GM21786 (cell line): ENCODE measurements at regions not wholly inside any gene's neighbourhood (a gene's known extent, or its start where the extent isn't known, plus 50 kb on each side); places are given as distances from the start of the nearest gene placed in this dataset.

Source experiments
- ATAC-seq: cut with Tn5 transposase; IDR thresholded peaks from one replicate; pipeline ENCODE4 v1.9.1; 2021; ENCODE audit not compliant: unreplicated experiment

- ATAC-seq, result no peak
These were observed 303.9 kb upstream of the SLCO3A1 start for GRCh38 chr15:91549581-91549980.

DNA sequence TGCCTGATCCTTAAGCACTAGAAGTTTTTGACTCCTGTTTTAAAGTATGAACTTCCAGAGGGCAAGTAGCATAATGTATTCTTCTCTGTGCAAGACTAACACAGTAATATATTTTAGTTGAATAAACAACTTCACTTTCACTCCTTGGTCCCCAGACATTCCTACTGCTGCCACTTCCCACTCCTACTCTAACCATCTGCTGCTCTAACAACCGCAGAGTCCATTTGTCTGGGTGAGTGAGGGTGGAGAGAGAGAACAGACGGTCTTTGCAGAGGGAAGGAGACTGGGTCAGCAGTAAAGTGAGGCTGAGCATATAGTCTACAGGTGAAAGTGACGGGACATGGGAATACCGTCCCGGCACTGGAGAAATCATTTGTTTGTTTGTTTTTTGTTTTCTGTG is 301.0 kb upstream of the SLCO3A1 start:
- ATAC-seq, result no peak

GRCh38 chr15:91553196-91553854 is 300.2 kb upstream of the SLCO3A1 start:
- no peak for ATAC-seq

DNA sequence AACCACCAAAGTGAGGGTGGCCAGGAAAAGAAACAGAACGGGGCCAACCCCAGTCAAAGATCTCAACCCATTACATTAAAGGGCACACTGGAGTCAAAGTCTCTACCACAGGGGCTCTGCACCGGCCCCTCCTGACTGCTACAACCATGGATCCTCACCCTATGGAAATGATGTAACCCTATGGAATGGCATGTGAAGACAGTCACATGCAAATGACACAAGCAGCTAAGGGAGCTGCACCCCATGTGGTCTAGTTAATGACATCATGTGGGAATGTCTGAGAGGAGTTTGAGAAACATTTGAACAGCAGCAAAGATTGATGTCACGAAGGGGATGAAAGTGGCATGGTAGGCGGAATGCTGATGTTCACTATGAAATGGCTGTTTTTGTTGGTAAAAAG is 298.2 kb upstream of the SLCO3A1 start:
- no peak for ATAC-seq

GRCh38 chr15:91556926-91557325 is 296.6 kb upstream of the SLCO3A1 start:
- no peak for ATAC-seq

DNA sequence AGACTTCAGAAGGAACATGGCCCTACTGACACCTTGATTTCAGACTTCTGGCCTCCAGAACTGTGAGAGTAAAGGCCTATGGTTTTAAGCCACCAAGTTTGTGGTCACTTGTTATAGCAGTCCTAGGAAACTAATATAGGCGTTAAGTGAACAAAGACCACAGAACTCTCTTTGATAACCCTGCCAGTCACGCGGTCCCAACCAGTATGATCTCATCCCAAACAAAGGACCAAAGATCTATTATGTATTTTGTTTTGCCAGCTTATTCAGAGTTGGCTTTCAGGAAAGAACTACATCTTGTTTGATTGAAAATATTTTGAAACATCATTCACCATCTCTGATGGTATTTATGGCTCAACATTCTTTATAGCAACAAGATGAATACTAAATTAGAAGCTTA is 294.4 kb upstream of the SLCO3A1 start:
- ATAC-seq, result no peak

GRCh38 chr15:91561371-91562100 is 292.0 kb upstream of the SLCO3A1 start:
- no peak for ATAC-seq

DNA sequence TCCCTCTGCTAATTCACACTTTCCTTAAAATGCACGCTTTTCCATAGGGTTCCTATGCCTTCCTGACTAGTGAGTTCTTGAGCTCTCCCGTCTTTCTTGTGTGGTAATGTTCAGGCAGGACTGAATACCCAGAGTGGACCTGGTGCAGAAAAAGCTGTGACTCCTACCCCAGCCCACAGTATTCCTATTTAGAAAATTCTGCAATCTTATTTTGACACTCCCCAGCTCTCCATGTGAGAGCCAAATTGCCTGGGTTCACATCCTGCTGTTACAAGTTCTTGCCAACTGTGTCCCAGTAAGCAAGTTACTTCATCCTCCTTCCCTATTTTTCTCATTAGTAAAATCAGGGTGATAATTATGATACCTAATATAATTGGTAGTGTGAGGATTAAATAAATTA is 290.8 kb upstream of the SLCO3A1 start:
- ATAC-seq, result no peak

DNA sequence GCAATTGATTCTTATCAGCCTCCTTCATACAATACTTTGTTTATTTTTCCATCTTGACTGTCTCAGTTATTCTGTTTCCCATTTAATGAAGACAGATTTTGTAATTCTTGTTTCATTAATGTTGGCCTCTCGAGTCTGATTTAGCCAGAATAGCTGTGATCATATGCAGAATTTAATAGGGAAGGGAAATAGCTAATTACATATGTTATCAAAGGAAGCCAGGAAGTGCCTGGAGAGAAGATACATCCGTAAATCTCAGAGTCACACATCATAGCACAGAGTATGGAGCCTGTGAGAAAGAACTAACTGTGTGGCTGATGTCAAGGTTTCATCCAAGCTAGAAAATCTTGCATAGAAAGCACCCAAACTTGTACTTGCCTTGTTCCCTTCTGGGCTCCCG is 288.9 kb upstream of the SLCO3A1 start:
- no peak for ATAC-seq

DNA sequence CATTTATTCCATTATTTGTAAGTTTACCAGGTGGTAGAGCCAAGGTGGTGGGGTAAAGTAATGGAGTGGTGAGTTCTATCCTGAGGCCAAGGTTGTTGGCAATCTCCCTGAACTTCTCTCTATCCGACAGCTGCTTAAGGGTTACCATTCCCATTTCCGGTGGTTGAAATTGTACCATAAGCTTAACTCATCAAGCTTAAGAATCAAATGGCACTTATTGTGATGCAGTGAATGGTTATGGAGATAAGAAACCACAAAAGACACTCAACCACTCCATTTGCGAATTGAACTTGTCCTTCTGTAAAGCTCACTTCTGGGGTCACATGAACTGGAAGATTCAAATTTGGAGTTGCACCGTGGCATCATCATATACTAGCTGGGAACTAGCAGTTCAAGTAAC is 287.4 kb upstream of the SLCO3A1 start:
- no peak for ATAC-seq

- ATAC-seq, result no peak
These were observed 285.5 kb upstream of the SLCO3A1 start for GRCh38 chr15:91568036-91568435.

DNA sequence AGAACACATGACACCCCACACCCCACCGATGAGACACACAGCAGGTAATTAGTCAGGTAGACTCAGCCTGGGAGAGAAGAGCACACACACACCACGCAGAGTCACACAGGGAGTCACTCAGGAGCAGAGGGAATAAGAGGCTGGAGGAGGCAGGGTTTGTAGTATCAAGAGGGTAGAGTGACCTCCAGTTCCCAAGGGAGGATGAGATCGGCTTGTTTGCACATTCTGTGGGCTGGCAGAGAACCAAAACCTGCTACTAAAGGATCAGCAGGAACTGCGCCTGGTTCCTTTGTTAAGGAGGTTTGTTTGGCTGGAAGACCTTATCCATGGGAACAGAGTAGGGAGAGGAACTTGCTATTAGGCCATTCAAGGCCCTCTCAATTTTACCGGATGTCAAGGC is 281.4 kb upstream of the SLCO3A1 start:
- ATAC-seq, result no peak

- no peak for ATAC-seq
These were observed 277.4 kb upstream of the SLCO3A1 start for GRCh38 chr15:91576096-91576495.

DNA sequence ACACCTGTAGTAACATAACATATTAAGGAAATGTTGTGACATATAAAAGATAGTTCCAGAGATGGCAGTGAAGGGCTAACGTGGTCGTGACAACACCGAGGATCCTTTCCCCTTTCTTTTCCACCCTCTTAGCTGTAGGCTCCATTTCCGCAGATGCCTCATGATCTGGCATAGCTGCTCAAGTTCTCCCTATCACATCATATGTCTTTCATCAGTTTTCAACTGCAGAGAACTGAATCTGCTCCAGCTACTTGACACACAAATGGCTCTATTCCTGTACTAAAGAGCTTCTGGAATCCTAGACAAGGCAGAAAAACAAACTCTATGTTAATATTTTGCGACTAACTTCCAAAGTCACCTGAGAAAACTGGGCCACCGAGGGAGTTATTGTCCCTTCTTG is 275.0 kb upstream of the SLCO3A1 start:
- ATAC-seq, result no peak

GRCh38 chr15:91584895-91585294 is 268.6 kb upstream of the SLCO3A1 start:
- no peak for ATAC-seq

DNA sequence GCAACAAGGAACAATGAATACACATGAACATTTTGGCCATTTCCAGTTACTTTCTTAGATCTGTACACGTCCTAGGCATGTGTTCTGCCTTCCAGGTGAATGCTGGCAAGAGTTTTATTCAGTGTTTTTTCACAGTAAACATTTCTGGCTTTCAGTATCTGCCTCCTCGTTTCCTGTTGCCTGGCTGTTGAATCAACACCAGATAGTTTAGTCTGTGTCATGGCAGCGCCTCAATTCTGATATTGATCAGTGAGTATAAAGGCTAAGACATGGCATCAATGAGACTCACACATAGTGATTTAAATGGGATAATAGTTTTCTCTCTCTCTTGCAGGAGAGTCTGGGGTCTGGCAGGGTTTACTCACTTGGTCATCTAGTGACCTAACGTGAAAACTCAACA is 266.9 kb upstream of the SLCO3A1 start:
- no peak for ATAC-seq

DNA sequence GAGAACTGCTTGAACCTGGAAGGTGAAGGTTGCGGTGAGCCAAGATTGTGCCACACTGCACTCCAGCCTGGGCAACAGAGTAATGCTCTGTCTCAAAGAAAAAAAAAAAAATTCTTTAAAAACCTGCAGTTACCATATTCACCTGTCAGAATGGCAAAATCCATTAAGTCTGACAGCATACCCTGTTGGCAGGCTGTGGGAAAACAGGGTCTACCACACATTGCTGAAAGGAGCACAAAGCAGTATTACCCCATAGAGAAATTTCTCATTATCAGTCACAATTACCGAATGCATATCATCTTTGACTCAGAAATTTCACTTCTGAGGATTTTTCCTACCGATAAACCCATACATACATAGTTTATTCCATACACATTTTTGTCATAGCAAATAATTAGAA is 264.1 kb upstream of the SLCO3A1 start:
- ATAC-seq, result no peak

GRCh38 chr15:91592567-91592966 is 260.9 kb upstream of the SLCO3A1 start:
- ATAC-seq, result no peak

DNA sequence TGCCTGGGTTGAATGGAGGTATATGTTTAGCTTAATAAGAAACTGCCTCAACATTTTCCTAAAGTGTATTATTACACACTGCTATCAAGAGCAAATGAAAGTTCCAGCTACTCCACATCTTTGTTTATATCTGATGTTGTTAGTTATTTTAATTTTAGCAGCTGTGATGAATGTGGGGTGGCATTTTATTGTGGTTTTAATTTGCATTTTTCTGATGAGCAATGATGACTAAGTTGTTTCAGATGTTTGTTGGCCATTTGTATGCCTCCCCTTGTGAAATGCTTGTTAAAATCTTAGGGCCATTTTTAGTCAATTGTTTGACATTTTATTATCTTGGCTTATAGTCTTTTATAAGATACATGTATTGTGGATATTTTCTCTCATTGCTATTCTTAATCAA is 260.4 kb upstream of the SLCO3A1 start:
- ATAC-seq, result no peak

DNA sequence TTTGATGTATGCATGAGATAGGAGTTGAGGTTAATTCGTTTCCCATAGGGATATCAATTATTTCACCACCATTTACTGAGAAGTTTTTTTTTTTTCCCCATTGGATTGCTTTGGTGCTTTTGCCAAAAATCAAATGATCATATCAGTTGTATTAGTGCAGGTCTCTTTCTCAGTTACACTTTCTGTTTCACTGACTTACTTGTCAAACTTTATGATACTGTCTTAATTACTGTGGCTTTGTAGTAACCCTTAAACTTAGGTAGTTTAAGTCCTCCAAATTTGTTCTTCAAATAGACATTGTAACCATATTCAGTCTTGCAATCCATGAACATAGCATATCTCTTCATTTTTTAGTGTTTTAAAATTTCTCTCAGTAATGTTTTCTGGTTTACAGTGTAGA is 259.9 kb upstream of the SLCO3A1 start:
- no peak for ATAC-seq

GRCh38 chr15:91599261-91599660 is 254.2 kb upstream of the SLCO3A1 start:
- no peak for ATAC-seq

DNA sequence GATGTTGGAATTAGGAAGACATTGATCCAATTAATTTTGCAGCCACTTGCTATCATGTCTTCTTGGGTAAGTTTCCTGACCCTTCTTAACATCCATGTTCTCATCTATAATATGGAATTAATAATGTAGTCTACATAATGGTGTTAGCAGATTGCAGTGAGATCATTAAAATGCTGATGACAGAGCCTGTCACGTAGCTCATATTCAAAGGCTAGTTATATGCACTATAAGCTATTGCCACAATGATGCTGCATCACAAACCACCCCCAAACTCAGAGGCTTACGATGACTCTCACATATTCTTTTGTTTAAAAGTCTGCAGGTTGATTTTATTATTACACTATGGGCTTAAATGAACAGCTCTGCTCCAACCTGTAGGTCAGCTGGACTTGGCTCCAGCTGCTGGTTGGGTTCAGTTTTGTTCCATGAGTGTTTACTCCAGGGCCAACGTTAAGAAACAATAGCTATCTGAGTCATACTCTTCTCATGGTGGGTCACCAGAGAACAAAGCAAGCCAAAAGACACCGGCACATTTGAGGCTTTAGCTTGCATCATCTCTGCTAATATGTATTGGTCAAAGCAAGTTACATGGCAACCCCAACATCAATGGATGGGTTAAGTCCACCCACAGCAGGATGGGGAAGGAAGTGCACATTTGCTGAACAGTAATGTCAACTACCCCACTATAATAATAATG is 250.0 kb upstream of the SLCO3A1 start:
- ATAC-seq, result no peak
